ENCODE measurements at regions not wholly inside any gene's neighbourhood (a gene's known extent, or its start where the extent isn't known, plus 50 kb on each side); places are given as distances from the start of the nearest gene placed in this dataset.

- TF ChIP-seq, protein P1, sequence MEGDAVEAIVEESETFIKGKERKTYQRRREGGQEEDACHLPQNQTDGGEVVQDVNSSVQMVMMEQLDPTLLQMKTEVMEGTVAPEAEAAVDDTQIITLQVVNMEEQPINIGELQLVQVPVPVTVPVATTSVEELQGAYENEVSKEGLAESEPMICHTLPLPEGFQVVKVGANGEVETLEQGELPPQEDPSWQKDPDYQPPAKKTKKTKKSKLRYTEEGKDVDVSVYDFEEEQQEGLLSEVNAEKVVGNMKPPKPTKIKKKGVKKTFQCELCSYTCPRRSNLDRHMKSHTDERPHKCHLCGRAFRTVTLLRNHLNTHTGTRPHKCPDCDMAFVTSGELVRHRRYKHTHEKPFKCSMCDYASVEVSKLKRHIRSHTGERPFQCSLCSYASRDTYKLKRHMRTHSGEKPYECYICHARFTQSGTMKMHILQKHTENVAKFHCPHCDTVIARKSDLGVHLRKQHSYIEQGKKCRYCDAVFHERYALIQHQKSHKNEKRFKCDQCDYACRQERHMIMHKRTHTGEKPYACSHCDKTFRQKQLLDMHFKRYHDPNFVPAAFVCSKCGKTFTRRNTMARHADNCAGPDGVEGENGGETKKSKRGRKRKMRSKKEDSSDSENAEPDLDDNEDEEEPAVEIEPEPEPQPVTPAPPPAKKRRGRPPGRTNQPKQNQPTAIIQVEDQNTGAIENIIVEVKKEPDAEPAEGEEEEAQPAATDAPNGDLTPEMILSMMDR (optimal IDR thresholded peaks at IDR 0.05 in 1 of 3, IDR thresholded peaks at IDR 0.05 in 1 of 3, conservative IDR thresholded peaks at IDR 0.05 in 1 of 3; ENCODE audit: extremely low read depth in 1 of 3, insufficient read depth in 2 of 3, low read length in 3 of 3), result no peak
- TF ChIP-seq EZH2 (IDR thresholded peaks at IDR 0.05; ENCODE audit: low read length), result no peak
- no peak overlapping the region for H2AFZ ChIP-seq (ENCODE audit: control insufficient read depth, low read length)
- H3K9me1 ChIP-seq (ENCODE audit: control insufficient read depth, extremely low read depth, insufficient read depth, low read length), result no peaks in the 10 kb centered on the region
- no peak overlapping the region for H3K4me2 ChIP-seq (ENCODE audit: control insufficient read depth, extremely low read depth, insufficient read depth, low read depth, low read length)
- FAIRE-seq (no peak), DNase-seq (ENCODE audit: low read depth, low spot score) (no peak)
- no peak overlapping the region for H3K4me3 ChIP-seq (ENCODE audit: control insufficient read depth in 2 of 3, extremely low read depth in 1 of 3, insufficient read depth in 2 of 3, low read depth in 1 of 3, low read length in 3 of 3)
- H3K27ac ChIP-seq (ENCODE audit: control insufficient read depth, insufficient read depth, low read length), result no peak overlapping the region
- no peaks in the 10 kb centered on the region for H3K9me3 ChIP-seq (ENCODE audit: control insufficient read depth, low read depth, low read length)
- no peaks in the 10 kb centered on the region for H4K20me1 ChIP-seq (ENCODE audit: control insufficient read depth, extremely low read depth, insufficient read depth, low read length)
- H3K79me2 ChIP-seq (ENCODE audit: control insufficient read depth, insufficient read depth, low read length), result no peaks in the 10 kb centered on the region
- no peaks in the 10 kb centered on the region for H3K27me3 ChIP-seq (ENCODE audit: control insufficient read depth, extremely low read depth, insufficient read depth, low read length)
- no peaks in the 10 kb centered on the region for H3K4me1 ChIP-seq (ENCODE audit: control insufficient read depth, extremely low read depth, insufficient read depth, low read length)
- dilution Hi-C loops (cut with MboI; ENCODE audit: extremely low pct_ligation_motif_present, low sequenced_read_pairs), result no loop called here
- no peaks in the 10 kb centered on the region for H3K36me3 ChIP-seq (ENCODE audit: control insufficient read depth in 2 of 2, extremely low read depth in 1 of 2, insufficient read depth in 2 of 2, low read length in 2 of 2)
- no peak overlapping the region for H3K9ac ChIP-seq (ENCODE audit: control insufficient read depth, extremely low read depth, insufficient read depth, low read length)
These were observed 59.0 kb upstream of the PDZRN3 start for GRCh38 chr3:73683706-73684105.

DNA sequence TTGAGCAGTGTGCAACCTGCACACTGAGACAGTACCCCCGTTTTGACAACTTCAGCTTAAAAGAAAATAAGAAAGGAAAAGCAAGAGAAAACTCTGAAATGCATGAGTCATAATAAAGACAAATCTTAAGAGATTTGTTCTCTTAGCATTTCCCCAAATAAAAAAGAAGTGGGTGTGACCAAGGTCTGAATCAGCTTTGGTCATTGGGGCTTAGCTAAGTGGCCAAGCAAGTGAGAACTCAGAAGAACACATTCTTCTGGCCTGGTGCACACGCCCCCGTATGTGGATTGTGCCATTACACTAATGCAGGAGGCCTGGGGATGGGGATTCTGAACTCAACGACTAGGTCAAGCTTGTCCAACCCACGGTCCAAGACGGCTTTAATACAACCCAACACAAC, 56.9 kb upstream of the PDZRN3 start:
- Histone ChIP-seq H4K20me1 (ENCODE audit: control insufficient read depth, extremely low read depth, insufficient read depth, low read length) (no peaks in the 10 kb centered on the region), H3K36me3 (ENCODE audit: control insufficient read depth in 2 of 2, extremely low read depth in 1 of 2, insufficient read depth in 2 of 2, low read length in 2 of 2) (no peaks in the 10 kb centered on the region), H3K79me2 (ENCODE audit: control insufficient read depth, insufficient read depth, low read length) (no peaks in the 10 kb centered on the region), H3K4me1 (ENCODE audit: control insufficient read depth, extremely low read depth, insufficient read depth, low read length) (no peaks in the 10 kb centered on the region), H3K9ac (ENCODE audit: control insufficient read depth, extremely low read depth, insufficient read depth, low read length) (no peak overlapping the region), H3K27ac (ENCODE audit: control insufficient read depth, insufficient read depth, low read length) (no peak overlapping the region), H3K27me3 (ENCODE audit: control insufficient read depth, extremely low read depth, insufficient read depth, low read length) (no peaks in the 10 kb centered on the region), H3K9me1 (ENCODE audit: control insufficient read depth, extremely low read depth, insufficient read depth, low read length) (no peaks in the 10 kb centered on the region), H3K4me2 (ENCODE audit: control insufficient read depth, extremely low read depth, insufficient read depth, low read depth, low read length) (no peak overlapping the region), H2AFZ (ENCODE audit: control insufficient read depth, low read length) (no peak overlapping the region), H3K4me3 (ENCODE audit: control insufficient read depth in 2 of 3, extremely low read depth in 1 of 3, insufficient read depth in 2 of 3, low read depth in 1 of 3, low read length in 3 of 3) (no peak overlapping the region), H3K9me3 (ENCODE audit: control insufficient read depth, low read depth, low read length) (no peaks in the 10 kb centered on the region)
- no peak for TF ChIP-seq EZH2 (IDR thresholded peaks at IDR 0.05; ENCODE audit: low read length)
- TF ChIP-seq, protein P1 (optimal IDR thresholded peaks at IDR 0.05 in 1 of 3, IDR thresholded peaks at IDR 0.05 in 1 of 3, conservative IDR thresholded peaks at IDR 0.05 in 1 of 3; ENCODE audit: extremely low read depth in 1 of 3, insufficient read depth in 2 of 3, low read length in 3 of 3), result no peak
- DNase-seq (ENCODE audit: low read depth, low spot score), result no peak
- FAIRE-seq, result no peak
- dilution Hi-C loops (cut with MboI; ENCODE audit: extremely low pct_ligation_motif_present, low sequenced_read_pairs), result no loop called here
